ENCODE measurements at regions not wholly inside any gene's neighbourhood (a gene's known extent, or its start where the extent isn't known, plus 50 kb on each side); places are given as distances from the start of the nearest gene placed in this dataset.
"Not testable (repeated sequence)": the region's sequence is repeated elsewhere in the genome, so short reads cannot be mapped to it uniquely, and the experiment has no call there.

- no peak for DNase-seq
These were observed 192.9 kb downstream of the INHBB start for GRCh38 chr2:120538691-120539423.

GRCh38 chr2:120539424-120539936 lies 193.5 kb downstream of the INHBB start:
- DNase-seq: no peak

- peak; percentile 58 for DNase-seq
These were observed 194.2 kb downstream of the INHBB start for GRCh38 chr2:120539937-120540718.

GRCh38 chr2:120540719-120541552 lies 194.7 kb upstream of the GLI2 start:
- no peak for DNase-seq

- no peak for DNase-seq
These were observed 194.1 kb upstream of the GLI2 start for GRCh38 chr2:120541553-120541932.

GRCh38 chr2:120541972-120542670 lies 193.5 kb upstream of the GLI2 start:
- no peak for DNase-seq

GRCh38 chr2:120542911-120543527 lies 192.6 kb upstream of the GLI2 start:
- no peak for DNase-seq

- DNase-seq: no peak
These were observed 191.8 kb upstream of the GLI2 start for GRCh38 chr2:120543899-120544298.

- DNase-seq: no peak
These were observed 191.1 kb upstream of the GLI2 start for GRCh38 chr2:120544522-120544921.

GRCh38 chr2:120545007-120545406 lies 190.7 kb upstream of the GLI2 start:
- DNase-seq: not testable (repeated sequence)

- peak; percentile 46 for DNase-seq
These were observed 190.1 kb upstream of the GLI2 start for GRCh38 chr2:120545521-120546047.

- peak; percentile 86 for DNase-seq
These were observed 189.4 kb upstream of the GLI2 start for GRCh38 chr2:120546048-120546864.

GRCh38 chr2:120546865-120547390 lies 188.7 kb upstream of the GLI2 start:
- DNase-seq: no peak

GRCh38 chr2:120547662-120548061 lies 188.0 kb upstream of the GLI2 start:
- no peak for DNase-seq

- no peak for DNase-seq
These were observed 186.8 kb upstream of the GLI2 start for GRCh38 chr2:120548627-120549608.

GRCh38 chr2:120549841-120550240 lies 185.8 kb upstream of the GLI2 start:
- DNase-seq: no peak

- no peak for DNase-seq
These were observed 185.4 kb upstream of the GLI2 start for GRCh38 chr2:120550282-120550681.

- no peak for DNase-seq
These were observed 184.7 kb upstream of the GLI2 start for GRCh38 chr2:120550893-120551446.
